ENCODE measurements at regions not wholly inside any gene's neighbourhood (a gene's known extent, or its start where the extent isn't known, plus 50 kb on each side); places are given as distances from the start of the nearest gene placed in this dataset.
A peak's percentile ranks its signal among the peaks of the same experiment; 100 is the strongest.

DNA sequence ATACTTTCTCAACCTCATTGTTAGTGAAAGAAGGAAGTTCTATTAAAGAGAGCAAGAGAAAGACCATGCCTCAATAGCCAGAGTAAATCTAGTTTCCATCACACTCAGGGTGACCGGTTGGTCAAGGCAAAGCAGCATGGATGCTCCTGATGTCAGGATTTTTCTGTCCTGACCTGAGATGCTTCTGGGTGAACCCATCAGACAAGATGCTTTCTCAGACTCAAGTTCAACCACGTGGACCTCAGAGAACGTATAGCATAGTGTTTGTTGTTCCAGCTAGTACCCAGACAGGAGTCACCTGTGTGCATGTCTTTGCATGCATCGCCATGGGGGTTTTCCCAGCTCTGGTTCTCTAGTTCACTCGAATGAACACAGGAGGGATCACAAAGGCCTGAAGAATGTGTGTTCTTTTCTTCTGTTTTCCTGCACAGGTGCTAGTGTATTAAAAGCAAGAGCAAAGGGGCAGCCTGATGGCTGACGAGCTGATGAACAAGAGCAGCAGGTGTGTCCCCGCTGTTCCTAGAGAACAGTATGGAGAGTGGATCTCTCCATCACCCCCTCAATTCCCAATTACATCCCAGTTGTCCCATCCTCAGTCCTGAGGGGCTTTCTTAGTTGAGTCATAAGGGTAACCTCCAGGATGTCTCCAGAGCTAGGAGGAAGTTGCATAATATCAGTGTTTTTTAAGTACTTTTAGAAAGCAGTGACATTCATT is 110.5 kb upstream of the ENPP6 start:
- TF ChIP-seq, protein P1, sequence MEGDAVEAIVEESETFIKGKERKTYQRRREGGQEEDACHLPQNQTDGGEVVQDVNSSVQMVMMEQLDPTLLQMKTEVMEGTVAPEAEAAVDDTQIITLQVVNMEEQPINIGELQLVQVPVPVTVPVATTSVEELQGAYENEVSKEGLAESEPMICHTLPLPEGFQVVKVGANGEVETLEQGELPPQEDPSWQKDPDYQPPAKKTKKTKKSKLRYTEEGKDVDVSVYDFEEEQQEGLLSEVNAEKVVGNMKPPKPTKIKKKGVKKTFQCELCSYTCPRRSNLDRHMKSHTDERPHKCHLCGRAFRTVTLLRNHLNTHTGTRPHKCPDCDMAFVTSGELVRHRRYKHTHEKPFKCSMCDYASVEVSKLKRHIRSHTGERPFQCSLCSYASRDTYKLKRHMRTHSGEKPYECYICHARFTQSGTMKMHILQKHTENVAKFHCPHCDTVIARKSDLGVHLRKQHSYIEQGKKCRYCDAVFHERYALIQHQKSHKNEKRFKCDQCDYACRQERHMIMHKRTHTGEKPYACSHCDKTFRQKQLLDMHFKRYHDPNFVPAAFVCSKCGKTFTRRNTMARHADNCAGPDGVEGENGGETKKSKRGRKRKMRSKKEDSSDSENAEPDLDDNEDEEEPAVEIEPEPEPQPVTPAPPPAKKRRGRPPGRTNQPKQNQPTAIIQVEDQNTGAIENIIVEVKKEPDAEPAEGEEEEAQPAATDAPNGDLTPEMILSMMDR (conservative IDR thresholded peaks at IDR 0.05; ENCODE audit: low read depth, low read length), result no peak
- TF ChIP-seq, protein P2, sequence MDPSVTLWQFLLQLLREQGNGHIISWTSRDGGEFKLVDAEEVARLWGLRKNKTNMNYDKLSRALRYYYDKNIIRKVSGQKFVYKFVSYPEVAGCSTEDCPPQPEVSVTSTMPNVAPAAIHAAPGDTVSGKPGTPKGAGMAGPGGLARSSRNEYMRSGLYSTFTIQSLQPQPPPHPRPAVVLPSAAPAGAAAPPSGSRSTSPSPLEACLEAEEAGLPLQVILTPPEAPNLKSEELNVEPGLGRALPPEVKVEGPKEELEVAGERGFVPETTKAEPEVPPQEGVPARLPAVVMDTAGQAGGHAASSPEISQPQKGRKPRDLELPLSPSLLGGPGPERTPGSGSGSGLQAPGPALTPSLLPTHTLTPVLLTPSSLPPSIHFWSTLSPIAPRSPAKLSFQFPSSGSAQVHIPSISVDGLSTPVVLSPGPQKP (IDR thresholded peaks at IDR 0.05; ENCODE audit: borderline replicate concordance, low read depth, low read length), result no peak
- TF ChIP-seq POLR2A (IDR thresholded peaks at IDR 0.05; ENCODE audit: low read depth, low read length) (no peak), RFX5 (IDR thresholded peaks at IDR 0.05; ENCODE audit: low read depth, low read length) (no peak), RAD21 (IDR thresholded peaks at IDR 0.05; ENCODE audit: low read length) (no peak), CHD1 (IDR thresholded peaks at IDR 0.05; ENCODE audit: low read depth, low read length) (no peak), MXI1 (IDR thresholded peaks at IDR 0.05; ENCODE audit: borderline replicate concordance, low read depth, low read length) (no peak), BHLHE40 (IDR thresholded peaks at IDR 0.05; ENCODE audit: low read depth, low read length) (no peak), CEBPB (IDR thresholded peaks at IDR 0.05; ENCODE audit: low read depth, low read length) (0 out of 2 replicates have a peak, but pooled peaks have one; percentile 42), MAFK (IDR thresholded peaks at IDR 0.05; ENCODE audit: low read depth, low read length) (no peak), MAZ (IDR thresholded peaks at IDR 0.05; ENCODE audit: borderline replicate concordance, low read depth, low read length) (no peak), NFE2L2 (IDR thresholded peaks at IDR 0.05; ENCODE audit: low read depth, low read length) (no peak)
- TF ChIP-seq, protein P3, sequence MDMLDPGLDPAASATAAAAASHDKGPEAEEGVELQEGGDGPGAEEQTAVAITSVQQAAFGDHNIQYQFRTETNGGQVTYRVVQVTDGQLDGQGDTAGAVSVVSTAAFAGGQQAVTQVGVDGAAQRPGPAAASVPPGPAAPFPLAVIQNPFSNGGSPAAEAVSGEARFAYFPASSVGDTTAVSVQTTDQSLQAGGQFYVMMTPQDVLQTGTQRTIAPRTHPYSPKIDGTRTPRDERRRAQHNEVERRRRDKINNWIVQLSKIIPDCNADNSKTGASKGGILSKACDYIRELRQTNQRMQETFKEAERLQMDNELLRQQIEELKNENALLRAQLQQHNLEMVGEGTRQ (IDR thresholded peaks at IDR 0.05; ENCODE audit: low read depth, low read length), result no peak

Data from IMR-90 (cell line).